WTC11 (cell line): ENCODE measurements at regions not wholly inside any gene's neighbourhood (a gene's known extent, or its start where the extent isn't known, plus 50 kb on each side); places are given as distances from the start of the nearest gene placed in this dataset.

Source experiments
- ARID4B ChIP-seq: sonication (generic); formaldehyde crosslinking; IDR thresholded peaks from 2 replicates; pipeline ENCODE4 v1.8.0; 2023; ENCODE audit warnings: missing genetic modification reagents, mild to moderate bottlenecking, borderline replicate concordance
- JUN ChIP-seq: sonication (generic); formaldehyde crosslinking; IDR thresholded peaks from 2 replicates; pipeline ENCODE4 v1.8.0; 2023; ENCODE audit warnings: mild to moderate bottlenecking, missing genetic modification reagents
- ZNF138 ChIP-seq: sonication (generic); formaldehyde crosslinking; conservative IDR thresholded peaks from 2 replicates; pipeline ENCODE4 v1.8.1; 2022; ENCODE audit warnings: mild to moderate bottlenecking, moderate library complexity, missing genetic modification reagents
- ZNF671 ChIP-seq: fragments of 250-450 bp; sonication (Bioruptor Pico); IDR thresholded peaks from 2 replicates; pipeline ENCODE4 v1.8.0; 2021; ENCODE audit warnings: mild to moderate bottlenecking
- TF ChIP-seq, protein P1 (sequence below): fragments of 200-600 bp; IDR thresholded peaks from 2 replicates; pipeline ENCODE4 v1.8.0; 2022; ENCODE audit warnings: antibody characterized with exemption
- TF ChIP-seq, protein P2 (sequence below): sonication (generic); formaldehyde crosslinking; IDR thresholded peaks from 2 replicates; pipeline ENCODE4 v1.8.1; 2023; ENCODE audit warnings: mild to moderate bottlenecking, missing genetic modification reagents, moderate library complexity
- TF ChIP-seq, protein P3 (sequence below): sonication (generic); formaldehyde crosslinking; conservative IDR thresholded peaks from 2 replicates; pipeline ENCODE4 v1.8.1; 2022; ENCODE audit warnings: mild to moderate bottlenecking, missing genetic modification reagents

- TF ChIP-seq, protein P1, sequence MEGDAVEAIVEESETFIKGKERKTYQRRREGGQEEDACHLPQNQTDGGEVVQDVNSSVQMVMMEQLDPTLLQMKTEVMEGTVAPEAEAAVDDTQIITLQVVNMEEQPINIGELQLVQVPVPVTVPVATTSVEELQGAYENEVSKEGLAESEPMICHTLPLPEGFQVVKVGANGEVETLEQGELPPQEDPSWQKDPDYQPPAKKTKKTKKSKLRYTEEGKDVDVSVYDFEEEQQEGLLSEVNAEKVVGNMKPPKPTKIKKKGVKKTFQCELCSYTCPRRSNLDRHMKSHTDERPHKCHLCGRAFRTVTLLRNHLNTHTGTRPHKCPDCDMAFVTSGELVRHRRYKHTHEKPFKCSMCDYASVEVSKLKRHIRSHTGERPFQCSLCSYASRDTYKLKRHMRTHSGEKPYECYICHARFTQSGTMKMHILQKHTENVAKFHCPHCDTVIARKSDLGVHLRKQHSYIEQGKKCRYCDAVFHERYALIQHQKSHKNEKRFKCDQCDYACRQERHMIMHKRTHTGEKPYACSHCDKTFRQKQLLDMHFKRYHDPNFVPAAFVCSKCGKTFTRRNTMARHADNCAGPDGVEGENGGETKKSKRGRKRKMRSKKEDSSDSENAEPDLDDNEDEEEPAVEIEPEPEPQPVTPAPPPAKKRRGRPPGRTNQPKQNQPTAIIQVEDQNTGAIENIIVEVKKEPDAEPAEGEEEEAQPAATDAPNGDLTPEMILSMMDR = no peak
- no peak for TF ChIP-seq ZNF138 (CRISPR knock-in tag)
- no peak for TF ChIP-seq ARID4B (CRISPR knock-in tag)
- TF ChIP-seq, protein P2, sequence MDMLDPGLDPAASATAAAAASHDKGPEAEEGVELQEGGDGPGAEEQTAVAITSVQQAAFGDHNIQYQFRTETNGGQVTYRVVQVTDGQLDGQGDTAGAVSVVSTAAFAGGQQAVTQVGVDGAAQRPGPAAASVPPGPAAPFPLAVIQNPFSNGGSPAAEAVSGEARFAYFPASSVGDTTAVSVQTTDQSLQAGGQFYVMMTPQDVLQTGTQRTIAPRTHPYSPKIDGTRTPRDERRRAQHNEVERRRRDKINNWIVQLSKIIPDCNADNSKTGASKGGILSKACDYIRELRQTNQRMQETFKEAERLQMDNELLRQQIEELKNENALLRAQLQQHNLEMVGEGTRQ (CRISPR knock-in tag) = no peak
- no peak for TF ChIP-seq JUN (CRISPR knock-in tag)
- TF ChIP-seq, protein P3, sequence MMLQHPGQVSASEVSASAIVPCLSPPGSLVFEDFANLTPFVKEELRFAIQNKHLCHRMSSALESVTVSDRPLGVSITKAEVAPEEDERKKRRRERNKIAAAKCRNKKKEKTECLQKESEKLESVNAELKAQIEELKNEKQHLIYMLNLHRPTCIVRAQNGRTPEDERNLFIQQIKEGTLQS (CRISPR knock-in tag) = no peak
- no peak for TF ChIP-seq ZNF671 (CRISPR knock-in tag)
Measured at GRCh38 chr4:63526251-63526650, 883.0 kb downstream of the TECRL start.
